ENCODE measurements at regions not wholly inside any gene's neighbourhood (a gene's known extent, or its start where the extent isn't known, plus 50 kb on each side); places are given as distances from the start of the nearest gene placed in this dataset.
"Not testable (repeated sequence)": the region's sequence is repeated elsewhere in the genome, so short reads cannot be mapped to it uniquely, and the experiment has no call there.

DNA sequence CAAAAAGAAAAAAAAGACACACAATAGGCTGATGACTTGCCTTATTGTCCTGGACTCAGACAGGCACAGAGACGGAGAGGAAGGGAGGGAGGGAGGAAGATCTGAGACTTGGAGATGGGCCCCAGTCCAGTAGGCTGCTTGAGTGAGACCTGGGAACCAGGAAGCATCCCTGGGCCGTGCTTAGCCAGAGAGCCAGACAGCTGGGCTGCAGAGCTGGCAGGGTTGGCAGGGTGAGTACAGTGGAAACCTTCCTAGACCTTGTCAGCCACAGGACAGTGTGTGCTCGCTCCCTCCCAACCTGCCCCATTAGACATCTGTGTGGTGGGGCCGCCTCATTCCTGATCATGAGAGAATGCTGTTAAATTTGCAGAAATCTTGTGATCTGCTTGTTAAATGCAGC lies 107.9 kb upstream of the ALDH1A3 start:
- Histone ChIP-seq H3K9ac (ENCODE audit: low read depth, low read length, poor library complexity, severe bottlenecking) (no peak overlapping the region), H3K36me3 (ENCODE audit: insufficient read depth, low read length) (no peaks in the 10 kb centered on the region), H3K9me3 (ENCODE audit: insufficient read depth, low read depth, low read length) (no peaks in the 10 kb centered on the region), H3K4me2 (ENCODE audit: low read depth, low read length, poor library complexity, severe bottlenecking) (no peak overlapping the region), H3K27me3 (ENCODE audit: insufficient read depth, low read length, poor library complexity, severe bottlenecking) (no peaks in the 10 kb centered on the region), H3K9me2 (replicated peaks; ENCODE audit: low read depth, low read length) (no peaks in the 10 kb centered on the region), H3K79me2 (ENCODE audit: insufficient read depth, low read length) (no peaks in the 10 kb centered on the region), H2AFZ (ENCODE audit: low read length) (no peak overlapping the region), H4K20me1 (ENCODE audit: insufficient read depth, low read length, poor library complexity, severe bottlenecking) (no peaks in the 10 kb centered on the region), H3F3A (ENCODE audit: low read depth) (no peaks in the 10 kb centered on the region), H3K4me1 (ENCODE audit: insufficient read depth, low read length, poor library complexity, severe bottlenecking) (no peaks in the 10 kb centered on the region), H3K4me3 (ENCODE audit: low read length, poor library complexity, severe bottlenecking) (no peak overlapping the region)
- TF ChIP-seq EZH2phosphoT487 (IDR thresholded peaks at IDR 0.05; ENCODE audit: borderline replicate concordance), result no peak
- TF ChIP-seq, protein P1, sequence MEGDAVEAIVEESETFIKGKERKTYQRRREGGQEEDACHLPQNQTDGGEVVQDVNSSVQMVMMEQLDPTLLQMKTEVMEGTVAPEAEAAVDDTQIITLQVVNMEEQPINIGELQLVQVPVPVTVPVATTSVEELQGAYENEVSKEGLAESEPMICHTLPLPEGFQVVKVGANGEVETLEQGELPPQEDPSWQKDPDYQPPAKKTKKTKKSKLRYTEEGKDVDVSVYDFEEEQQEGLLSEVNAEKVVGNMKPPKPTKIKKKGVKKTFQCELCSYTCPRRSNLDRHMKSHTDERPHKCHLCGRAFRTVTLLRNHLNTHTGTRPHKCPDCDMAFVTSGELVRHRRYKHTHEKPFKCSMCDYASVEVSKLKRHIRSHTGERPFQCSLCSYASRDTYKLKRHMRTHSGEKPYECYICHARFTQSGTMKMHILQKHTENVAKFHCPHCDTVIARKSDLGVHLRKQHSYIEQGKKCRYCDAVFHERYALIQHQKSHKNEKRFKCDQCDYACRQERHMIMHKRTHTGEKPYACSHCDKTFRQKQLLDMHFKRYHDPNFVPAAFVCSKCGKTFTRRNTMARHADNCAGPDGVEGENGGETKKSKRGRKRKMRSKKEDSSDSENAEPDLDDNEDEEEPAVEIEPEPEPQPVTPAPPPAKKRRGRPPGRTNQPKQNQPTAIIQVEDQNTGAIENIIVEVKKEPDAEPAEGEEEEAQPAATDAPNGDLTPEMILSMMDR (conservative IDR thresholded peaks at IDR 0.05; ENCODE audit: low read length), result no peak

DNA sequence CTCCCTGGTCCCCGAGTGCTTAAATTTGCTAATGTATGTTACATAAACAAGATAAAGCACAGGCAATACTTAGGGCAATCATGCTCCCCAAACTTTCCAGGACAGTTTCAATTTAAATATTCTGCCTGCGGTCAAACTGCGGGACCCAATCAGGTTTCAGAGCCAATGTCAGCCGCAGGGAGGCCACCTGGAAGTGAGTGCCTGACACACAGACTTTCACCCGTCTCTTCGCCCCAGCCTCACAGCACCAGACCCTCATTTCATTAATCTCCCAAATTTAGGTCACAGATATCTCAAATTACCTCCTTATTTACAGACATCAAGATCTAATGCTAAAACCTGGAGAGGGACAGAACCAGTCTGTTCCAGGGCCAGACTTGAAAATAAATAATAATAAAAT lies 107.2 kb upstream of the ALDH1A3 start:
- Histone ChIP-seq H3K9me3 (ENCODE audit: insufficient read depth, low read depth, low read length) (no peaks in the 10 kb centered on the region), H3K4me1 (ENCODE audit: insufficient read depth, low read length, poor library complexity, severe bottlenecking) (no peaks in the 10 kb centered on the region), H3K36me3 (ENCODE audit: insufficient read depth, low read length) (no peaks in the 10 kb centered on the region), H3K9me2 (replicated peaks; ENCODE audit: low read depth, low read length) (no peaks in the 10 kb centered on the region), H3K4me2 (ENCODE audit: low read depth, low read length, poor library complexity, severe bottlenecking) (no peak overlapping the region), H3K9ac (ENCODE audit: low read depth, low read length, poor library complexity, severe bottlenecking) (no peak overlapping the region), H3F3A (ENCODE audit: low read depth) (no peaks in the 10 kb centered on the region), H3K4me3 (ENCODE audit: low read length, poor library complexity, severe bottlenecking) (no peak overlapping the region), H4K20me1 (ENCODE audit: insufficient read depth, low read length, poor library complexity, severe bottlenecking) (no peaks in the 10 kb centered on the region), H2AFZ (ENCODE audit: low read length) (no peak overlapping the region), H3K79me2 (ENCODE audit: insufficient read depth, low read length) (no peaks in the 10 kb centered on the region), H3K27me3 (ENCODE audit: insufficient read depth, low read length, poor library complexity, severe bottlenecking) (no peaks in the 10 kb centered on the region)
- no peak for TF ChIP-seq EZH2phosphoT487 (IDR thresholded peaks at IDR 0.05; ENCODE audit: borderline replicate concordance)
- TF ChIP-seq, protein P1 (conservative IDR thresholded peaks at IDR 0.05; ENCODE audit: low read length), result no peak

DNA sequence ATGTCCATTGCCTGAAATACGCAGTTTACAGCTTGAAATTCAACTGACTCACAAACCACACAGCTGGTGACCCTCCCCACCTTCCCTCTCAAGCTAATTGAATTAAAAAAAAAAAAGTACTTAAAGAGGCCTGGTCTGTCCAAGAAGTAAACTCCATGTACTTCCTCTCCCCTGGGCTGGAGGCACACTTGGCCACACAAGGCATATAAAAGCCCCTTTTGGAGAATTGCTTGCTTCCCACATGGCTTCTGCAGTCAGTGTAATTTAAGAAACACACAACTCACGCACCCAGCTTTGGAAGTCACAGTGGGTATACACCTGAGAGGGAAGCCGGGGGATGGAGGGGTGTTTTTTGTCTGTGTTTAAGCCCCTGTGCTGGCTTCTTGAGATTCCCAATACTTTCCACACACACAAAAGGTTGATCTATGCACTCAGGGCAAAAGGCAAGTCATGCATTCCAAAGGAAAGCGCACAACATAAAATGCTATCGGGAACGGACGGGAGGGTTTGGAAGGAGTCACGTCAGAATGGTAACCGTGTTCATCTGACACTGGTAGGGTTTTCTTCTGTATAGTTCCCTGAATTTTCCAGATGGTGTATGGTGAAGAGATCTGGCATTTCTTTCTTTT lies 106.6 kb upstream of the ALDH1A3 start:
- H3K9me2 ChIP-seq (replicated peaks; ENCODE audit: low read depth, low read length), result no peaks in the 10 kb centered on the region
- H3F3A ChIP-seq (ENCODE audit: low read depth), result no peaks in the 10 kb centered on the region
- no peak overlapping the region for H3K9ac ChIP-seq (ENCODE audit: low read depth, low read length, poor library complexity, severe bottlenecking)
- H3K9me3 ChIP-seq (ENCODE audit: insufficient read depth, low read depth, low read length), result no peaks in the 10 kb centered on the region
- no peak for TF ChIP-seq EZH2phosphoT487 (IDR thresholded peaks at IDR 0.05; ENCODE audit: borderline replicate concordance)
- TF ChIP-seq, protein P1 (conservative IDR thresholded peaks at IDR 0.05; ENCODE audit: low read length), result no peak
- no peak overlapping the region for H2AFZ ChIP-seq (ENCODE audit: low read length)
- H3K79me2 ChIP-seq (ENCODE audit: insufficient read depth, low read length), result no peaks in the 10 kb centered on the region
- H3K4me2 ChIP-seq (ENCODE audit: low read depth, low read length, poor library complexity, severe bottlenecking), result no peak overlapping the region
- H4K20me1 ChIP-seq (ENCODE audit: insufficient read depth, low read length, poor library complexity, severe bottlenecking), result no peaks in the 10 kb centered on the region
- no peaks in the 10 kb centered on the region for H3K4me1 ChIP-seq (ENCODE audit: insufficient read depth, low read length, poor library complexity, severe bottlenecking)
- H3K27me3 ChIP-seq (ENCODE audit: insufficient read depth, low read length, poor library complexity, severe bottlenecking), result no peaks in the 10 kb centered on the region
- H3K36me3 ChIP-seq (ENCODE audit: insufficient read depth, low read length), result no peaks in the 10 kb centered on the region
- H3K4me3 ChIP-seq (ENCODE audit: low read length, poor library complexity, severe bottlenecking), result no peak overlapping the region

DNA sequence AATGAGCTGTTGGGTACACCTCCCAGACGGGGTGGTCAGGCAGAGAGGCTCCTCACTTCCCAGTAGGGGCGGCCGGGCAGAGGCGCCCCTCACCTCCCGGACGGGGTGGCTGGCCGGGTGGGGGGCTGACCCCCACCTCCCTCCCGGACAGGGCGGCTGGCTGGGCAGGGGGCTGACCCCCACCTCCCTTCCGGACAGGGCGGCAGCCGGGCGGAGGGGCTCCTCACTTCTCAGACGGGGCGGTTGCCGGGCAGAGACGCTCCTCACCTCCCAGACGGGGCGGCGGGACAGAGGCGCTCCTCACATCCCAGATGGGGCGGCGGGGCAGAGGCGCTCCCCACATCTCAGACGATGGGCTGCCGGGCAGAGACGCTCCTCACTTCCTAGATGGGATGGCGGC lies 105.6 kb upstream of the ALDH1A3 start:
- not testable (repeated sequence) for H3F3A ChIP-seq (ENCODE audit: low read depth); H3K4me1 ChIP-seq (ENCODE audit: insufficient read depth, low read length, poor library complexity, severe bottlenecking); H3K4me3 ChIP-seq (ENCODE audit: low read length, poor library complexity, severe bottlenecking); H4K20me1 ChIP-seq (ENCODE audit: insufficient read depth, low read length, poor library complexity, severe bottlenecking); H3K9me2 ChIP-seq (replicated peaks; ENCODE audit: low read depth, low read length); H3K9me3 ChIP-seq (ENCODE audit: insufficient read depth, low read depth, low read length); H3K27me3 ChIP-seq (ENCODE audit: insufficient read depth, low read length, poor library complexity, severe bottlenecking); H3K4me2 ChIP-seq (ENCODE audit: low read depth, low read length, poor library complexity, severe bottlenecking); H3K79me2 ChIP-seq (ENCODE audit: insufficient read depth, low read length); H2AFZ ChIP-seq (ENCODE audit: low read length); H3K9ac ChIP-seq (ENCODE audit: low read depth, low read length, poor library complexity, severe bottlenecking); H3K36me3 ChIP-seq (ENCODE audit: insufficient read depth, low read length)
